NCI-H1092 treated with DMSO at 0.1 percent for 48 hours (cell line): ENCODE measurements at regions not wholly inside any gene's neighbourhood (a gene's known extent, or its start where the extent isn't known, plus 50 kb on each side); places are given as distances from the start of the nearest gene placed in this dataset.

Experiments used
- DNase-seq: peaks from one replicate; lab custom pipeline; 2025; lab: John Stamatoyannopoulos, UW

DNA sequence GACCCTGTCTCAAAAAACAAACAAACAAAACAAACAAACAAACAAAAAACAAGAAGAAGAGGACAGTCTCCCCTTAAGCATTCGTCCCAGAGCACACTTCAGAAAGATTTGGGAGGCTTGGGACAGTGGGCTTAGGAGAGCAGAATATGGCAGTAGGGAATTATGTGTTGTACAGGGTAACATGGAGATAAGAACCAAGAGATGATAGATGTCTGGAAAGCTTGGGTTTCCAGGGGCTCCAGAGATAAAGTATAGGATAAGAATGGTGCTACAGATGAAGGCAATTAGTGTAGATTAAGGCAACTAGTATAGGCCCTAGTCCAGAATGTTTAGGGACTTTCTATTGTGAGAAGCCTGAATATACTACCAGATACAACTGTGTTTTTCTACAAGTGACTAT lies 934.9 kb upstream of the AUTS2 start:
- DNase-seq: no peak

DNA sequence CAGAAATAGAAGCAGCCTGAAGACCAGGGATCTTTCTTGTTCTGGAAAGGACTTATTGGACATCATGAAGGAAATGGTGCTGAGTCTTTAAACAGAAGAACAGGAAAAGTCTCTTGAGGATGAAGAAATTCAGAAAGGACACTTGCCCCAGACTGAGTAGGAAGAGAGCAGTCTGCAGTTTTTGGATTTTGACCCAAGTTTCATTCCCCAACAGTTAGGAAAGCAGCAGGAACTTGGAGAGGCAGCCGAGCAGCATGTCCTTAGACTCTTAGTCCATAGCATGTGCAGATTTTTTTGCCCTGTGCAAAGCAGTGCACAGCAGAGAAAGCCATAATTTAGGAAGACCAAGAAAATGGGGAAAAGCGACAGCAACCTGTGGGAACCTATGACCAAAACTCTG lies 927.2 kb upstream of the AUTS2 start:
- no peak for DNase-seq

DNA sequence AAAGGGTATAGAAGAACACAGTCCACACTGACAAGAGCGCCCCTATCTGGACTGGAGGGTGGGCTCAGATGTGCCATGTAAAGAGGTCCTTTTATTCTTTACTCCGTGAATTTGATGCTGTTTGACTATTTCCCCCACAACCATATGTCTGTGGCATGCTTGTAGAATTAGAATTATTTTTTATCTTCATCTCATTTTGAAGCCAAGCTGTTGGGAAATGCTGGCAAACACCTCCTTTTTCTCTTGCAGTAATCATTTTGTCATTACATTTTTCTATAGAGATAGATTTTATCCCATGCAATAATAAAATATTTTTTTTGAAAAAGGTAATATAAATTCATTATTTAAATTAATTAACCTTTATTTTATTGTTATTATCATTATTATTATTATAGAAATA lies 926.6 kb upstream of the AUTS2 start:
- DNase-seq: no peak

DNA sequence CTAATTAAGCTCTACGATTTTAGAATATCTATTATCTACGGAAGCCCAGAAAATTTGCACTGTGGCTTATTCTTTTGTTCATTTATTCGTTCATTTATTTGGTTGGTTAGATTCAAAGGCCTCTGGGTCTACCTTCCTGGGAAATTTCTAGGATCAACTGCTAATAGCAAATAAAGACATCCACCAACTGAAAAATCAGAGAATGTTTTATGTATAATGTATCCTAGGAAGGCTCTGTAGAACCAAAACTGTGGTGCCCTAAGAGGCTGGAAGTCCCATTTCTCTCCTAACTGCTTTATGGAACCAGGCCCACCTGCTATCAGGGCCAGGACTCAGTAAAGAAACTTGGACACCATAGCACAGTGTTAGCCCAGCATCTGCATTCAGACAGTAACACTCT lies 923.4 kb upstream of the AUTS2 start:
- DNase-seq: no peak

DNA sequence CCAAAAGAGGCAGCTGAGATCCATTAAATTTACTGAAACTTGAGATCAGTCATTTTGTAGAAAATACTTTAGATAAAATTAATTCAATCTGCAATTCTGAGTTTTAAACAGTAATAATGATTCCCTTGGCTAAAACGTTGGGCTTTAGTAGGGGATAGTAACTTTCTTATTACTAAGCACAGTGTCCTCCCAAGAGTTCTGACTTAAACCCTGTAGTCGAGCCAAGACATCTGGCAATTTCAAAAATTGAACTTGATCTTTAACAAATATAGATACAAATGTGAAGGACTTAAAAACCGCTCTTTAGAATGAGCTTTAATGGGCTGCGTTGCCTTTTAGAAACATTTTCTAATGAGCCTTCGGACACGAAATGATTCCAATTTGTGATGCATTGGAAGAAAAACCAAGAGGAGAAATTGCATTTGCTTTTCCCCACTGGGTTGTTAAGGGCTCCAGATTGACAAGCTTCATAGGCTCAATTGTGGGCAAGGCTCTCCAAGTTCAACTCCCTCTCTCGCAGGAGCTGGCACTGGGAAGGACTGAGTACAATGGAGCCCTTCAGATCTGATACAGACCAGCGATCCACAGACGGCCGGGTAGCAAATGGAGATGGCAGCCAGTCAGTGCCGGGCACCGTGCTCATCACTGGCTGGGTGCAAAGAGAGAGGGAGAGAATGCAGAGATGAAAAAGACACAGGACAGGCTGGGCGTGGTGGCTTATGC lies 921.3 kb upstream of the AUTS2 start:
- no peak for DNase-seq

DNA sequence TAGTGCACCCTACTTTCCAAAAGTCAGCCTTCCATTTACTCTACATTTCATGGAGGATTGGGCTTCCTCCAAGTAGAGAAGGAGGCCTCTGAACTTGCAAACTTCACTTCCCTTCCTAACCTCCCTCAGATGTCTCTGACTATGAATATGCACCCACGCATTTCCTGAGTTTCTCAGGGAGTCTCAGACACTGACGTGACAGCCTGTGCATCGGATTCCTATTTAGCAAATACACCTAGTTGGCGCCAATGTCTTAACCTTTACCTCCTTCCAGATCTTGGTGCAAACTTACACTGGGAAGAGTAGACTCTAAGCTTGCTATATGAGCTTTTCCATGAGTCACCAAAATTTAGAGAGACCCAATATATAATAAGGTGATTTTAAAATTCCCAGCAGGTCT lies 920.1 kb upstream of the AUTS2 start:
- DNase-seq: no peak

DNA sequence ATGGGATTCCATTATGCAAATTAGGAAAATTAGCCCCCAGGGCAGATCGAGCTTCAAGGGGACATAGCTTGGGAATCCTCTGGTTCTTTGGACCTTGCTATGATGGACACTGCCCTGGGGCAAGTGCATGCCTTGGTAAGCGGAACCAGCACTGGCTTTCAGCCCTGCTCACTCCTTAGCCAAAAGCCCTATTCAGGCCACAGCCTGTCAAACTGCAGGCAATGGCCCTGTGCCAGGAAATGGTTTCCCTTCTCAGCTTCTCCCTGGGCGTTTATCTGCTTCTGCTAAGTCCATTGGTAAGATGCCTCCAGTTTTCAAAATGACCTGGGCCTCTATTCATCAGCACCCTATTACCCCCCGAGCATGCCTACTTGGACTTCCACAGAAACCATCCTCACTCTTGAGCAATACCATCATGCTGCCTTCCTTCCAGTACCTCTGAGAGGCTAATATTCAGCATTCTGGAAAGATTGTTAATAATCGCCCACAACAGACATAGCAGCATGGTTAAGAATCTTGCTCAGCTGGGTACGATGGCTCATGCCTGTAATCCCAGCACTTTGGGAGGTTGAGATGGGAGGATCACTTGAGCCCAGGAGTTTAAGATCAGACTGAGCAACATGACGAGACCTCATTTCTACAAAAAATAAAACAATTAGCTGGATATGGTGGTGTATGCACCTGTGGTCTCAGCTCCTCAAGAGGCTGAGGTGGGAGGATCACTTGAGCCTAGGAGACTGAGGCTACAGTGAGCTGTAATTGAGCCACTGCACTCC lies 918.6 kb upstream of the AUTS2 start:
- DNase-seq: peak; percentile 54

DNA sequence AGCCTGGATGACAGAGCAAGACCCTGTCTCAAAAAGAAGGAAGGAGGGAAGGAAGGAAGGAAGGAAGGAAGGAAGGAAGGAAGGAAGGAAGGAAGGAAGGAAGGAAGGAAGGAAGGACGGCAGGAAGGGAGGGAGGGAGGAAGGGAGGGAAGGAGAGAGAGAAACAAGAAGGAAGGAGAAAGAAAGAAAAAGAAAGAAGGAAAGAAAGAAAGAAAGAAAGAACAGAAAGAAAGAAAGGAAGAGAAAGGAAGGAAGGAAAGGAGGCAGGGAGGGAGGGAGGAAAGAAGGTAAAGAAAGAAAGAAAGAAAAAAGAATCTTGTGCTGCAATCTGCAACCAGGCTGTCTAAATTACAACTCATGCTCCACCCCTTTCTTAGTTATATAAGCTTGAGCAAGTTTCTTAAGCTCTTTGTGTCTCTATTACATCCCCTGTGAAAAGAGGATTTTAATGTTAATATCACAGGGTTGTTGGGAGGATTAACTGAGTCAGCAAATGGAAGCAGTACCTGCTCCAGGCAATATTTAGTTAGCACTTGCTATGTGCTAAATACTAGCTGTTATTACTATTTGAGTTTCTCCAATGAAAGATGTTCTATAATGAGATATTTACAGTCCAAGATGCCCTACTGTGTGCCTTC lies 917.9 kb upstream of the AUTS2 start:
- no peak for DNase-seq

DNA sequence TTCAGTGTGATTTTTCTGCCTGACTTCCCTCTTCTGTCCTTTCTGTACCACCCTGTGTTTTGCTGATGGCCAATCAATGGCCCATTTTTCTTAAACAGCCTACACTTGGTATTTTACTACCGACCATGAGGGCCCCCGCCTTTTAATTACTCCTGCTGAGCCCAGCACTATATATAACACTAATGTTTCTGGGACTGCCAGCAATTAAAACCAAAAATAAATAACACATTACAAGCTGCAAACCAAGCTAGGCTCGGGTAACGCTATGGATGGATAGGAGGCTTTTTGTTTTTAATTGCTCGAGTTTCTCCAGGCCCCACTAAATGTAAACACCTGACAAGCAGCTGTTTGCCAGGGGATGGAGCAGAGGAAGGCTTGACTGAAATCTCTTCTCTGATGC lies 915.4 kb upstream of the AUTS2 start:
- peak; percentile 98 for DNase-seq

DNA sequence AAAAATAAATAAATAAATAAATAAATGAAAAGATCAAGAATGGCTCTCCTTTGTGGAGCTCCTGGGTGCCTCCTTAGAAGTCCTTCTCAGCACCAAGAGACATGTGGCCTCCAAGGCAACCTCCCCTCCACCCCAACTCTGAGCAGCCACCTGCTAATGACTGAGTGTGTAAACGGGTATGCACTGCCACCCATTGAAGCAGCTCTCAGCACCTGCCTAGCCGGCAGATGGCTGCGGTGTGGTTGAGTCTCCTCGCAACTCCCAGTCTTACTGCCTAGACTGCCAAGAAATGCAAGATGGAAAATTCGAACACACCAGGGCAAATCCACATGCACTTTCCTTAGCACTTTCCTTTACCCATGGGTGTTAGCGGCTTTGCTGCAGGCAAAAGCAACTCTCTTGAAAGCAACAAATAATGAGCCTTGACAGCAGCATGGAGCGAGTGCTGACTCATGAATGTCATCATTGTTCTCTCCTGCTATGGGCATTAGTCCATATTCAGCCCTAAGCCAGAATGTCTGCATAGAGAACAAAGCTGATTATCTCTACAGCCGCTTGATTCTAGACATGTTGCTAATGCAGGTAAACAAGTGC lies 913.9 kb upstream of the AUTS2 start:
- DNase-seq: peak; percentile 96

DNA sequence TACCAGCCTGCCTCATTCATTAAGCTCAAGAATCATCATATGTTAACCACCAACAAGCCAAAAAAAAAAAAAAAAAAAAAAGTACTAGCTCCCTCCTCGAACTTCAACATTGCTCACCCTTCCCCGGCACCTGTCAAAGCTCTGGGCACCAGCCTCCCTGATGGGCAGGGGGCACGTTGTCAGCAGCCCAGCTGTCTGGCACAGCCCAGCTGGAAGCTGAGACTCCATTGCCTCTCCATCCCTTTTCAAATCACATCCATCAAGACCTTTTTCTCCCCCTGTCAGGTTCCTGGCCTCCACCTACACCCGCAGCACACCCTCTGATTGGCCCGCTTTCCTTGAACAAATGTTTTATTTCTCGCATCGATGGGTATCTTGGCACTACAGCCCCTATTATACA lies 913.3 kb upstream of the AUTS2 start:
- peak; percentile 98 for DNase-seq

DNA sequence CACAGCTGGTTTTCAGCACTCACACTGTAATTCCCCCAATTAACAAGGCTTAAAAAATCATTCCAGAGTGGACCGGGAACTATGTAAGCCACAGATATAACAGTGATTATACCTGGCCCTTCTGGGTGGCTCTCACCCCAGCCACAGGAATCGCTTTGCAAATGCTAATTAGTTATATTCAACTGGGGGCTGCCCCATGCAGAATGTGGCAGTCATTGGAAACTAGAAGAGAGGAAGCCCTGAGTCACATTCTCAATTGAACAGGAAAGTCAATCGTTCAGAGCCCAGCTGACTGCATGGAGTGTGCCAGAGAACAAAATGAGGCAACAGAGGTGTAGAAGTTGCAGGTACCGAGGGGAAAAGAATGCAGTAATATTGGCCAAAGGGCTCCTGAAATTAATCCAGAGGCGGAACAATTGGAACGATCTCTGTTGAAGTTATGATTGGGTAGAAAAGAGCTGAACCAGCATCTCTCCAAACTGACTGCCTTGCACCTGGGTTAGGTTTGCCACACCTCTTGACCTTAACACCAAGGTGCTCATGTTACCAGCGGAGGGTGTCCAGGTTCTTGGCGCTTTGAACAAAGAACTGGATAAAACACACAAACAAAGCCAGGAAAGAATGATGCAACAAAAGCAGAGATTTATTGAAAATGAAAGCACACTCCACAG lies 909.7 kb upstream of the AUTS2 start:
- peak; percentile 64 for DNase-seq

DNA sequence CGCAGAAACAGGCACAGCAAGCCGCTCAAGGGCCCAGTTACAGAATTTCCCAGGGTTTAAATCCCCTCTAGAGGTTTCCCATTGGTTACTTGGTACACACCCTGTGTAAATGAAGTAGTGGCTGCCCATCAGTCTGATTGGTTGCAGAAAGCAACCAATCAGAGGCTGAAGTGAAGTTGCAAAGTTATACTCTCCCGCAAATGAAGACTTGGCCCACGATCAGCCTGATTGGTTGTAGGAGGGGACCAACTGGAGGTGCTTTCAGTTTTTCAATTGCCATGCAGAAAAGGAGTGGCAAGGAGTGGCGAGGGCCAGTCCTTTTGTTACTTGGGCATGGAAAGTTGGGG lies 909.2 kb upstream of the AUTS2 start:
- DNase-seq: no peak

DNA sequence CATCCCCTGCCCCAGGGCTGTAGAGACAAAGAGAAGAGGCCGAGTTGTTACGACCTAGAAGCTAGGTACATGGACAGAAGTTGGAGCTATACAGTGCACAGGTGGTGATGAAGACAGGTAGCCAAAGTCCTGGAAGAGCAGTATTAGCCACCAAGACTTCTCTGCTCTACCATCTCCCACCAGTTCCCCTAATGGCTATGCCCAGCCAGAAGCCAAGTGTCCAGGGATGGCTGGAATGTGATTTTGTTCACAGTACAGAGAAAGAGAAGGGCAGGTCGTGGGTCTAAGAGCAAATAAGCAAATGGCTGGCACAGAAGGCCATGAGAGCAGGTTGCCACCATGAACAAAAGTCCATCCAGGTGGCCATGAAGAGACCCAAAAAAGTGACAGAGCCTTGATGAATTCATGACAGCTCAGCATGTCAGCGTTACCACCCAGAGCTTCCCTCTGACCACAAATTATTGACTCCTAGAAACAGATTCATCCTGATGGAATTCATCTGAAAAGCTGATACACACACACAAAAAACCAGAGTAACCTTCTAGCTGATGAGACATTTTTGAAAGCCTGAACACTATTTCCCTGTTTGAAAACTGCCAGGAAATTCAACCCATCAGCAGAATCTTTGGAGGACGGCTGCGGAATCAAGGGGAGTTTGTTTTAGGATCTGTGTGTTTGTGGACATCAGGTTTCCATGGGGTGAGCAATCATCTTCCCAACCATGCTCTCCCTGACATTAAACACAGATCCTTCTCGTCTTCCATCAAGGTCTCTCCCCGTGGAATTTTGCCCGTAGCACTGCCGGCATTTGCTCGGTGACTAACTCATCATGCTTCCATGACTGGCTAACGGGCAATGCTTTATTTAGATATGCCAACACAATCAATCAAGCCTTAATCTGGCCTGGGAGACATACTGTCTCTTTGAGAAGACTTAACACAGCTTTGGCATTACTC lies 906.7 kb upstream of the AUTS2 start:
- DNase-seq: no peak

DNA sequence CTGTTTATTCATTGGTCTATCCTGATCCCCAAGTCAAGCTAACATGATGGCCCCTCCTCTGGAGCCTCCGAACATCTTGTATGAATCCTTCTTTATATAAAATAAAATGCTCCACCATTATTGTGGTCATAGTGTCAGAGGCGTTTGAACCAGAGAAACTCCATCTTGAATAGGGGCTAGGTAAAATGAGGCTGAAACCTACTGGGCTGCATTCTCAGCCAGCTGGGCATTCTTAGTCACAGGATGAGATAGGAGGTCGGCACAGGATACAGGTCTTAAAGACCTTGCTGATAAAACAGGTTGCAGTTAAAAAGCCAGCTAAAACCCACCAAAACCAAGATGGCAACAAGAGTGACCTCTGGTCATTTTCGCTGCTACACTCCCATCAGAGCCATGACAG lies 905.8 kb upstream of the AUTS2 start:
- no peak for DNase-seq

DNA sequence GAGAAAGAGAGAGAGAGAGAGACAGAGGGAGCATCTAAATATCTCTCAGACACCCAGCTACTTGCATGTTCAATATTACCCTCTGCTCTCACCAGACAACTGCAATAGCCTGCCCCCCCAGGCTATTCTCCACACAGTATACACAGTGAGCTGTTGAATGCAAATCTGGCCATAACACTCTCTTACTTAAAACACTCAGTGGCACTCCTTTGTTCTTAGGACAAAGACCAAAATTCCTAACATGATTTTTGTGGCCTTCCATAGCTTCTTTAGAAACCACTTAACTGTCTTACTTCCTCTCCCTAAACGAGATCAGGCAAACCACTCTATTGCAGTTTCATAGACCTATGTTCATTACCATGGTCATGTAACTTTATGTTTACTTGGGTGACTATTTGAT lies 903.6 kb upstream of the AUTS2 start:
- no peak for DNase-seq

DNA sequence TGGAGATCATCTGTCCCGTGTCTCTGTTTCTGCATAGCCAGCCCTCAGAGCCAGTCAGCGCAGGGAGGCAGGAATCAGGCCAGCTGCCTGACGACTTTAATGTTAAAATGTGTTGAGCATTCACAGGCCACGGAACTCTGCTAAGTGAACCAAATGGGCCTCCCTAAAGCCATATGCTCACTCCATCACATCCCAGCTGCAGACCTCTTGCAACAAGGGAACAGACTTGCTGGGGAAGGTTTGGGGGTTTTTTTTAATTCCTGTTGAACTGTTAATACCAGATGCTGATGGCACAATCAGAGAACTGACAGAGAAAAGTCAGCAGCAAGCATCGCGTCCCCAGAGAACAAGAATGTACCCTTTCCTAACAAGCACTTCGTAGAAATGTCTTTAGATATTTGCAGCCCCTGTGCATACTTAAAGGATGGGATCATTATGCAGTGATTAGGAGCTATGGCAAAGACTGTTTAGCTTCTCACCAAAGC lies 900.4 kb upstream of the AUTS2 start:
- no peak for DNase-seq

DNA sequence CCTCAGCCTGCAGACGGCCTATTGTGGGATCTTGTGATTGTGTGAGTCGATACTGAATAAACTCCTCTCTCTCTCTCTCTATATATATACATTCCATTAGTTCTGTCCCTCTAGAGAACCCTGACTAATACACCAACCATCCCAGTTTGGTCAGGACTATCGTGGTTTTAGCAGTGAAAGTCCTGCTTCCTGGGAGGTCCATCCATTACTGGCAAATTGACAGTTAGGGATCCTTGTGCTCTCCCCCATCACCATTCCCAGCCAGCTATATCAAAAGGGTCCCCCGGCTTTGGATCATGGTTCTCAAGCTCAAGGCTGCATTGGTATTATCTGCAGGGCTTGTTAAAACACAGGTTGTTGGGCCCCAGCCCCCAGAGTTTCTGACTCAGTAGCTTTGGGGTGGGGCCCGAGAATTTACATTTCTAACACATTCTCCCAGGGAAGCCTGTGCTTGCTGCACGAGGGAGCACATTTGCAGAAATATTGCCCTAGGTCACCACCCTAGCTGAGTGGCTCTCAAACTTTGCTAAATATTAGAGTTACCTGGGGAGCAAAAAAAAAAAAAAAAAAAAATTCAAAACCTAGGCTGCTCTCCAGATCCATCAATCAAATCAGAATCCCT lies 899.1 kb upstream of the AUTS2 start:
- no peak for DNase-seq

DNA sequence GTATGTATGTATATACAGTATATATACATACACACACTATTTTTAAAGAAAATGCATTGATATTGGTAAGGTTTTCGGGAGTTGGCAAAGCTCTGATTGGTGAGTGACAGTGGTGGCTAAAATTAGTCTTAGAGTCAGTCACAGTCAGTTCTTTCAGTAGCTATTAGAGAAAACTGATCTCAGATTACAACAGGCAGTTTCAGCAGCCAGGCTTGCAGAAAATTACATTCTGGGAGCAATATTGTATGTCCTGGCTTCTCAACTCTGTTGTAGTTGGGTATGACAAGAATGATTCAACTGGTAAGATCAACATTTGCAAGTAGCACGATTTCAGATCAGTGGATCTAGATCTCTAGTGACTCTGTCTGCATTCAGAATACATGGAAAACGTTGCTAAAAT lies 897.9 kb upstream of the AUTS2 start:
- DNase-seq: no peak

DNA sequence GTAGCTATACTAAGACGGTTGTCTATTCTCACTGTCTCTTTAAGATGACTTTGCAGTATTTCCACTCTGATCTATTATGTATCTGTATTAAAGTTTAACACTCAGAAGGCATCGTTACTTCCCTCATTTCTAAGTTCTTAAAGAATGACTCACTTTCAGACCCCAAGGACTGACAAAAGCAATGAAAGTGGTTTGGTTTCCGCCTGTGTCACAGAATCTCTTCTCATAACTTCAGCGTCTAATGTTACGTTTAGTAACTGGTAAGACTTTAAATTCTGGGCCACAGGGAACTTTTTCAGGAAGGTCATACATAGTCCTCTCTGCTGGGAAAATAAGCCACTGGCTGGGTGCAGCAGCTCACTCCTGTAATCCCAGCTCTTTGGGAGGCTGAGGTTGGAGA lies 892.0 kb upstream of the AUTS2 start:
- no peak for DNase-seq

DNA sequence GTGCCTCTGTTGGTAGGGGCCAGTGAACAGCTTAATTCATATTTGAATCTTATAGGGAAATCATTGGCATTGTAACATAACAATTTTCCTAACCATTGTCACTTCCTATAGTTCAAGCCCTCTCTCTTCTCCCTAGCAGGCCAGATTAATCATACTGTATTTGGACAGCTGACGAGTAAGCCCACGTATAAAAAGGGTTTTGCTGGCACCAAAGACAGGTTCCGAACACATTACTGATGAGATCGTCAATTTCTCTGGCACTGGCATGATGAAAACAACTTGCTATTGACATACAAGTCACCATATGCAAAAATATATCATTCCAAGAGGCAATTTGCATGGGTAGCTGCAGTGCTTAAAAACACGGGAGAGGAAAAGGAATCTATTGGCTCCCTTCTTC lies 891.1 kb upstream of the AUTS2 start:
- DNase-seq: peak; percentile 52
